GM23338 (cell line): ENCODE measurements at regions not wholly inside any gene's neighbourhood (a gene's known extent, or its start where the extent isn't known, plus 50 kb on each side); places are given as distances from the start of the nearest gene placed in this dataset.

ENCODE experiments used
- ATAC-seq: fragments of 200-7000 bp; cut with Tn5 transposase; 3 replicates; pipeline ENCODE4 v1.9.1; 2020
- DNase-seq: peaks from one replicate; pipeline ENCODE4 v3.0.0-alpha.2; 2015; ENCODE audit warnings: low spot score
- H2AFZ ChIP-seq: fragments of 200-600 bp; sonication (generic); 2 replicates; pipeline ENCODE4 v1.8.0; 2016; ENCODE audit warnings: antibody characterized with exemption, mild to moderate bottlenecking, moderate library complexity
- H3F3A ChIP-seq: fragments of 200-600 bp; sonication (generic); replicated peaks from 2 replicates; pipeline ENCODE4 v1.8.0; 2017; ENCODE audit warnings: antibody characterized with exemption, mixed run types, low read depth
- H3K27ac ChIP-seq: fragments of 200-600 bp; sonication (generic); 2 replicates; pipeline ENCODE4 v1.6.1; 2016; ENCODE audit warnings: low read depth
- H3K27me3 ChIP-seq: fragments of 200-600 bp; sonication (generic); 2 replicates; pipeline ENCODE4 v1.8.0; 2016; ENCODE audit warnings: mild to moderate bottlenecking, mixed run types, moderate library complexity; ENCODE audit not compliant: insufficient read depth
- H3K36me3 ChIP-seq: fragments of 200-600 bp; sonication (generic); 2 replicates; pipeline ENCODE4 v1.8.0; 2016; ENCODE audit warnings: mild to moderate bottlenecking; ENCODE audit not compliant: insufficient read depth
- H3K4me1 ChIP-seq: fragments of 200-600 bp; sonication (generic); 2 replicates; pipeline ENCODE4 v1.8.0; 2016; ENCODE audit warnings: mild to moderate bottlenecking, moderate library complexity; ENCODE audit not compliant: insufficient read depth
- H3K4me2 ChIP-seq: fragments of 200-600 bp; sonication (generic); 2 replicates; pipeline ENCODE4 v1.7.1; 2017; ENCODE audit warnings: mixed run types
- H3K4me3 ChIP-seq: fragments of 200-600 bp; sonication (generic); 2 replicates; pipeline ENCODE4 v1.6.1; 2016; ENCODE audit warnings: mixed run types
- H3K79me2 ChIP-seq: fragments of 200-600 bp; sonication (generic); replicated peaks from 2 replicates; pipeline ENCODE4 v1.8.0; 2017; ENCODE audit warnings: mild to moderate bottlenecking; ENCODE audit not compliant: insufficient read depth
- H3K9me2 ChIP-seq: fragments of 200-600 bp; sonication (generic); 2 replicates; pipeline ENCODE4 v1.8.0; 2017; ENCODE audit not compliant: insufficient read depth
- H4K20me1 ChIP-seq: fragments of 200-600 bp; sonication (generic); replicated peaks from 2 replicates; pipeline ENCODE4 v1.8.0; 2017; ENCODE audit warnings: mild to moderate bottlenecking; ENCODE audit not compliant: insufficient read depth
- H3K27ac Mint-ChIP-seq: 2 replicates; pipeline ENCODE4 v1.8.0; 2020; ENCODE audit warnings: inconsistent platforms, mild to moderate bottlenecking, moderate library complexity, mixed read lengths
- H3K27me3 Mint-ChIP-seq: 3 replicates; pipeline ENCODE4 v1.8.0; 2022; ENCODE audit warnings: low read depth, mild to moderate bottlenecking, moderate library complexity, mixed read lengths, inconsistent platforms; ENCODE audit not compliant: insufficient read depth, poor library complexity
- H3K36me3 Mint-ChIP-seq: 3 replicates; pipeline ENCODE4 v1.8.0; 2021; ENCODE audit warnings: low read depth, mild to moderate bottlenecking, inconsistent platforms, moderate library complexity, mixed read lengths
- H3K4me1 Mint-ChIP-seq: 3 replicates; pipeline ENCODE4 v1.8.0; 2020; ENCODE audit warnings: mild to moderate bottlenecking, inconsistent platforms, mixed read lengths
- H3K4me3 Mint-ChIP-seq: 3 replicates; pipeline ENCODE4 v1.8.0; 2021; ENCODE audit warnings: moderate library complexity, mild to moderate bottlenecking, inconsistent platforms, mixed read lengths
- H3K9me3 Mint-ChIP-seq: 3 replicates; pipeline ENCODE4 v1.8.0; 2020; ENCODE audit warnings: moderate library complexity, mild to moderate bottlenecking, inconsistent platforms, mixed read lengths
- CREB1 ChIP-seq: fragments of 250-450 bp; sonication (Bioruptor Pico); IDR thresholded peaks from 2 replicates; pipeline ENCODE4 v1.5.0; 2020; ENCODE audit warnings: low read depth, mild to moderate bottlenecking, moderate library complexity
- EZH2 ChIP-seq: fragments of 200-600 bp; sonication (generic); IDR thresholded peaks from one replicate; pipeline ENCODE4 v1.8.0; 2017; ENCODE audit warnings: antibody characterized with exemption, mild to moderate bottlenecking, low read depth; ENCODE audit not compliant: unreplicated experiment
- EZH2phosphoT487 ChIP-seq: fragments of 200-600 bp; sonication (generic); IDR thresholded peaks from one replicate; pipeline ENCODE4 v1.8.1; 2018; ENCODE audit warnings: antibody characterized with exemption; ENCODE audit not compliant: unreplicated experiment
- JUNB ChIP-seq: IDR thresholded peaks from one replicate; pipeline ENCODE4 v1.6.1; 2016; ENCODE audit warnings: antibody characterized with exemption; ENCODE audit not compliant: unreplicated experiment
- NANOG ChIP-seq: IDR thresholded peaks from 2 replicates; pipeline ENCODE4 v1.6.1; 2016; ENCODE audit warnings: antibody characterized with exemption, borderline replicate concordance
- ZNF114 ChIP-seq: fragments of 250-450 bp; sonication (Bioruptor Pico); IDR thresholded peaks from 2 replicates; pipeline ENCODE4 v1.5.0; 2020; ENCODE audit warnings: mild to moderate bottlenecking, moderate library complexity
- ZNF331 ChIP-seq: fragments of 250-450 bp; sonication (Bioruptor Pico); IDR thresholded peaks from 2 replicates; pipeline ENCODE4 v1.5.0; 2020; ENCODE audit warnings: low read depth, mild to moderate bottlenecking, moderate library complexity
- TF ChIP-seq, protein P1 (sequence below): IDR thresholded peaks from one replicate; pipeline ENCODE4 v1.6.1; 2018; ENCODE audit warnings: antibody characterized with exemption; ENCODE audit not compliant: unreplicated experiment
- TF ChIP-seq, protein P2 (sequence below): fragments of 250-450 bp; sonication (Bioruptor Pico); IDR thresholded peaks from 2 replicates; pipeline ENCODE4 v1.5.0; 2020; ENCODE audit warnings: mild to moderate bottlenecking, moderate library complexity
- TF ChIP-seq, protein P3 (sequence below): IDR thresholded peaks from 2 replicates; pipeline ENCODE4 v1.6.1; 2016; ENCODE audit warnings: antibody characterized with exemption
- TF ChIP-seq, protein P4 (sequence below), 2 experiments: fragments of 200-600 bp in 1 of 2; sonication (generic) in 1 of 2; conservative IDR thresholded peaks; 2 replicates each; pipeline versions ENCODE4 v1.5.1 to v1.6.1; 2016 to 2017; ENCODE audit warnings: antibody characterized with exemption in 2 of 2, low read depth in 2 of 2, mild to moderate bottlenecking in 2 of 2, moderate library complexity in 1 of 2

DNA sequence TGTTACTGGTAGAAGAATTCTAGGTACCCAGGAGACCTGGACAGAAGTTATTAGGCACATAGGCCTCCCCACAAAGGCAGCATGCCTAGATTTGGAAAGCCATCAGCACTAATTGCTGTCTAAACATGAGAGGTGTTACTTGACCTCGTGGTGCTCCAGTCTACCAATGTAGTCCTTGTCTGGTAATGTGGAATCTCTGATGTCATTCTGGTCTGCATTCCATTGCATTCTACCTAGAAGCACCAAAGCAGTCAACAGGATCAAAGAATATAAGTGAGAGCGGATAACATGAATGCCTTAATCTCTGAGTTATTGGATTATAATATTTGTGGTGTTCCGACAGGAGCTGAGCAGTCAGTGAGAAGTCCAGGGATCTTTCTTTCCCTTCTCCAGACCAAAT lies 175.2 kb downstream of the PSAT1 start:
- Histone ChIP-seq H3K27me3 (no peaks in the 10 kb centered on the region), H2AFZ (no peak overlapping the region), H3K4me1 (no peaks in the 10 kb centered on the region), H3K27ac (no peak overlapping the region), H3F3A (no peaks in the 10 kb centered on the region), H3K4me2 (no peak overlapping the region), H3K79me2 (no peaks in the 10 kb centered on the region), H4K20me1 (no peaks in the 10 kb centered on the region), H3K36me3 (no peaks in the 10 kb centered on the region), H3K9me2 (no peaks in the 10 kb centered on the region), H3K4me3 (no peak overlapping the region)
- H3K36me3 Mint-ChIP-seq, result peaks cover 4% of the 10 kb centered on the region; the same call in 2 of the 3 replicates
- no peaks in the 10 kb centered on the region for H3K4me1 Mint-ChIP-seq
- DNase-seq (no peak), ATAC-seq (no peak)
- TF ChIP-seq, protein P1, sequence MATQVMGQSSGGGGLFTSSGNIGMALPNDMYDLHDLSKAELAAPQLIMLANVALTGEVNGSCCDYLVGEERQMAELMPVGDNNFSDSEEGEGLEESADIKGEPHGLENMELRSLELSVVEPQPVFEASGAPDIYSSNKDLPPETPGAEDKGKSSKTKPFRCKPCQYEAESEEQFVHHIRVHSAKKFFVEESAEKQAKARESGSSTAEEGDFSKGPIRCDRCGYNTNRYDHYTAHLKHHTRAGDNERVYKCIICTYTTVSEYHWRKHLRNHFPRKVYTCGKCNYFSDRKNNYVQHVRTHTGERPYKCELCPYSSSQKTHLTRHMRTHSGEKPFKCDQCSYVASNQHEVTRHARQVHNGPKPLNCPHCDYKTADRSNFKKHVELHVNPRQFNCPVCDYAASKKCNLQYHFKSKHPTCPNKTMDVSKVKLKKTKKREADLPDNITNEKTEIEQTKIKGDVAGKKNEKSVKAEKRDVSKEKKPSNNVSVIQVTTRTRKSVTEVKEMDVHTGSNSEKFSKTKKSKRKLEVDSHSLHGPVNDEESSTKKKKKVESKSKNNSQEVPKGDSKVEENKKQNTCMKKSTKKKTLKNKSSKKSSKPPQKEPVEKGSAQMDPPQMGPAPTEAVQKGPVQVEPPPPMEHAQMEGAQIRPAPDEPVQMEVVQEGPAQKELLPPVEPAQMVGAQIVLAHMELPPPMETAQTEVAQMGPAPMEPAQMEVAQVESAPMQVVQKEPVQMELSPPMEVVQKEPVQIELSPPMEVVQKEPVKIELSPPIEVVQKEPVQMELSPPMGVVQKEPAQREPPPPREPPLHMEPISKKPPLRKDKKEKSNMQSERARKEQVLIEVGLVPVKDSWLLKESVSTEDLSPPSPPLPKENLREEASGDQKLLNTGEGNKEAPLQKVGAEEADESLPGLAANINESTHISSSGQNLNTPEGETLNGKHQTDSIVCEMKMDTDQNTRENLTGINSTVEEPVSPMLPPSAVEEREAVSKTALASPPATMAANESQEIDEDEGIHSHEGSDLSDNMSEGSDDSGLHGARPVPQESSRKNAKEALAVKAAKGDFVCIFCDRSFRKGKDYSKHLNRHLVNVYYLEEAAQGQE, result no peak
- TF ChIP-seq, protein P2, sequence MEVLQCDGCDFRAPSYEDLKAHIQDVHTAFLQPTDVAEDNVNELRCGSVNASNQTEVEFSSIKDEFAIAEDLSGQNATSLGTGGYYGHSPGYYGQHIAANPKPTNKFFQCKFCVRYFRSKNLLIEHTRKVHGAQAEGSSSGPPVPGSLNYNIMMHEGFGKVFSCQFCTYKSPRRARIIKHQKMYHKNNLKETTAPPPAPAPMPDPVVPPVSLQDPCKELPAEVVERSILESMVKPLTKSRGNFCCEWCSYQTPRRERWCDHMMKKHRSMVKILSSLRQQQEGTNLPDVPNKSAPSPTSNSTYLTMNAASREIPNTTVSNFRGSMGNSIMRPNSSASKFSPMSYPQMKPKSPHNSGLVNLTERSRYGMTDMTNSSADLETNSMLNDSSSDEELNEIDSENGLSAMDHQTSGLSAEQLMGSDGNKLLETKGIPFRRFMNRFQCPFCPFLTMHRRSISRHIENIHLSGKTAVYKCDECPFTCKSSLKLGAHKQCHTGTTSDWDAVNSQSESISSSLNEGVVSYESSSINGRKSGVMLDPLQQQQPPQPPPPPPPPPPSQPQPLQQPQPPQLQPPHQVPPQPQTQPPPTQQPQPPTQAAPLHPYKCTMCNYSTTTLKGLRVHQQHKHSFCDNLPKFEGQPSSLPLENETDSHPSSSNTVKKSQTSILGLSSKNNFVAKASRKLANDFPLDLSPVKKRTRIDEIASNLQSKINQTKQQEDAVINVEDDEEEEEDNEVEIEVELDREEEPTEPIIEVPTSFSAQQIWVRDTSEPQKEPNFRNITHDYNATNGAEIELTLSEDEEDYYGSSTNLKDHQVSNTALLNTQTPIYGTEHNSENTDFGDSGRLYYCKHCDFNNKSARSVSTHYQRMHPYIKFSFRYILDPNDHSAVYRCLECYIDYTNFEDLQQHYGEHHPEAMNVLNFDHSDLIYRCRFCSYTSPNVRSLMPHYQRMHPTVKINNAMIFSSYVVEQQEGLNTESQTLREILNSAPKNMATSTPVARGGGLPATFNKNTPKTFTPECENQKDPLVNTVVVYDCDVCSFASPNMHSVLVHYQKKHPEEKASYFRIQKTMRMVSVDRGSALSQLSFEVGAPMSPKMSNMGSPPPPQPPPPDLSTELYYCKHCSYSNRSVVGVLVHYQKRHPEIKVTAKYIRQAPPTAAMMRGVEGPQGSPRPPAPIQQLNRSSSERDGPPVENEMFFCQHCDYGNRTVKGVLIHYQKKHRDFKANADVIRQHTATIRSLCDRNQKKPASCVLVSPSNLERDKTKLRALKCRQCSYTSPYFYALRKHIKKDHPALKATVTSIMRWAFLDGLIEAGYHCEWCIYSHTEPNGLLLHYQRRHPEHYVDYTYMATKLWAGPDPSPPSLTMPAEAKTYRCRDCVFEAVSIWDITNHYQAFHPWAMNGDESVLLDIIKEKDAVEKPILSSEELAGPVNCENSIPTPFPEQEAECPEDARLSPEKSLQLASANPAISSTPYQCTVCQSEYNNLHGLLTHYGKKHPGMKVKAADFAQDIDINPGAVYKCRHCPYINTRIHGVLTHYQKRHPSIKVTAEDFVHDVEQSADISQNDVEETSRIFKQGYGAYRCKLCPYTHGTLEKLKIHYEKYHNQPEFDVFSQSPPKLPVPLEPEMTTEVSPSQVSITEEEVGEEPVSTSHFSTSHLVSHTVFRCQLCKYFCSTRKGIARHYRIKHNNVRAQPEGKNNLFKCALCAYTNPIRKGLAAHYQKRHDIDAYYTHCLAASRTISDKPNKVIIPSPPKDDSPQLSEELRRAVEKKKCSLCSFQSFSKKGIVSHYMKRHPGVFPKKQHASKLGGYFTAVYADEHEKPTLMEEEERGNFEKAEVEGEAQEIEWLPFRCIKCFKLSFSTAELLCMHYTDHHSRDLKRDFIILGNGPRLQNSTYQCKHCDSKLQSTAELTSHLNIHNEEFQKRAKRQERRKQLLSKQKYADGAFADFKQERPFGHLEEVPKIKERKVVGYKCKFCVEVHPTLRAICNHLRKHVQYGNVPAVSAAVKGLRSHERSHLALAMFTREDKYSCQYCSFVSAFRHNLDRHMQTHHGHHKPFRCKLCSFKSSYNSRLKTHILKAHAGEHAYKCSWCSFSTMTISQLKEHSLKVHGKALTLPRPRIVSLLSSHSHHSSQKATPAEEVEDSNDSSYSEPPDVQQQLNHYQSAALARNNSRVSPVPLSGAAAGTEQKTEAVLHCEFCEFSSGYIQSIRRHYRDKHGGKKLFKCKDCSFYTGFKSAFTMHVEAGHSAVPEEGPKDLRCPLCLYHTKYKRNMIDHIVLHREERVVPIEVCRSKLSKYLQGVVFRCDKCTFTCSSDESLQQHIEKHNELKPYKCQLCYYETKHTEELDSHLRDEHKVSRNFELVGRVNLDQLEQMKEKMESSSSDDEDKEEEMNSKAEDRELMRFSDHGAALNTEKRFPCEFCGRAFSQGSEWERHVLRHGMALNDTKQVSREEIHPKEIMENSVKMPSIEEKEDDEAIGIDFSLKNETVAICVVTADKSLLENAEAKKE (CRISPR knock-in tag), result no peak
- no peak for TF ChIP-seq CREB1 (CRISPR knock-in tag)
- no peak for TF ChIP-seq EZH2phosphoT487
- no peak for TF ChIP-seq EZH2
- TF ChIP-seq JUNB, result no peak
- TF ChIP-seq, protein P3, sequence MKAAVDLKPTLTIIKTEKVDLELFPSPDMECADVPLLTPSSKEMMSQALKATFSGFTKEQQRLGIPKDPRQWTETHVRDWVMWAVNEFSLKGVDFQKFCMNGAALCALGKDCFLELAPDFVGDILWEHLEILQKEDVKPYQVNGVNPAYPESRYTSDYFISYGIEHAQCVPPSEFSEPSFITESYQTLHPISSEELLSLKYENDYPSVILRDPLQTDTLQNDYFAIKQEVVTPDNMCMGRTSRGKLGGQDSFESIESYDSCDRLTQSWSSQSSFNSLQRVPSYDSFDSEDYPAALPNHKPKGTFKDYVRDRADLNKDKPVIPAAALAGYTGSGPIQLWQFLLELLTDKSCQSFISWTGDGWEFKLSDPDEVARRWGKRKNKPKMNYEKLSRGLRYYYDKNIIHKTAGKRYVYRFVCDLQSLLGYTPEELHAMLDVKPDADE, result no peak
- no peak for TF ChIP-seq ZNF331 (CRISPR knock-in tag)
- no peak for TF ChIP-seq ZNF114 (CRISPR knock-in tag)
- TF ChIP-seq, protein P4, sequence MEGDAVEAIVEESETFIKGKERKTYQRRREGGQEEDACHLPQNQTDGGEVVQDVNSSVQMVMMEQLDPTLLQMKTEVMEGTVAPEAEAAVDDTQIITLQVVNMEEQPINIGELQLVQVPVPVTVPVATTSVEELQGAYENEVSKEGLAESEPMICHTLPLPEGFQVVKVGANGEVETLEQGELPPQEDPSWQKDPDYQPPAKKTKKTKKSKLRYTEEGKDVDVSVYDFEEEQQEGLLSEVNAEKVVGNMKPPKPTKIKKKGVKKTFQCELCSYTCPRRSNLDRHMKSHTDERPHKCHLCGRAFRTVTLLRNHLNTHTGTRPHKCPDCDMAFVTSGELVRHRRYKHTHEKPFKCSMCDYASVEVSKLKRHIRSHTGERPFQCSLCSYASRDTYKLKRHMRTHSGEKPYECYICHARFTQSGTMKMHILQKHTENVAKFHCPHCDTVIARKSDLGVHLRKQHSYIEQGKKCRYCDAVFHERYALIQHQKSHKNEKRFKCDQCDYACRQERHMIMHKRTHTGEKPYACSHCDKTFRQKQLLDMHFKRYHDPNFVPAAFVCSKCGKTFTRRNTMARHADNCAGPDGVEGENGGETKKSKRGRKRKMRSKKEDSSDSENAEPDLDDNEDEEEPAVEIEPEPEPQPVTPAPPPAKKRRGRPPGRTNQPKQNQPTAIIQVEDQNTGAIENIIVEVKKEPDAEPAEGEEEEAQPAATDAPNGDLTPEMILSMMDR (conservative IDR thresholded peaks at IDR 0.05; ENCODE audit: low read depth in 2 of 2), result no peak
- TF ChIP-seq NANOG, result no peak
- peaks cover 2% of the 10 kb centered on the region for H3K27me3 Mint-ChIP-seq
- H3K9me3 Mint-ChIP-seq, result no peaks in the 10 kb centered on the region; the same call in 2 of the 3 replicates
- H3K4me3 Mint-ChIP-seq, result no peak overlapping the region
- no peak overlapping the region for H3K27ac Mint-ChIP-seq
